ENCODE measurements at regions not wholly inside any gene's neighbourhood (a gene's known extent, or its start where the extent isn't known, plus 50 kb on each side); places are given as distances from the start of the nearest gene placed in this dataset.

DNA sequence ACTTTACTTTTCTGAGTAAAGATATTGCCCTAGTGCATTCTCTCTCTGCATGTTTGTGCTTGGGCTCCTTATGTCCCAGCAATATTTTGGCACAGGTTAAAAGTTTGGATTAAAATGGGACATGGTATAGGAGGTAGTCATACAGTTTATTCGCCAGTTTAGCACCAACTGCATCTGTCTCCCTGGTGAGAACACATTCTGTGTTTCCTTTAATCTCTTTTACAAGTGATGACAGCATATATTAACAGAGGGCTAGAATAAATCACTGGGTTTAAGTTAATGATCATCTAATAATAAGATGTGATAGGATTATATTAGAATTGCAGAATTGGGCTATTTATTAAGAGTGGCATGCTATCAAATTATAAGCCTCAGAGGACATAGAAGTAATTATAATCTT lies 550.1 kb downstream of the LRRC70 start:
- H4K5ac ChIP-seq (ENCODE audit: insufficient read length, low read depth, low read length) = no peak overlapping the region
- WGBS, 2 experiments (ENCODE audit: extremely low coverage in 1 of 2, insufficient coverage in 1 of 2, insufficient read length in 1 of 2, insufficient replicate concordance in 2 of 2, low coverage in 1 of 2, low lambda C conversion rate in 2 of 2, missing lambda C conversion rate in 1 of 2) = 100% methylated on average over 1 of the region's 1 CpG; no CpG with 5 or more reads in 1 of the 2 experiments
- no peak overlapping the region for H3K9ac ChIP-seq (replicated peaks in 1 of 4; ENCODE audit: extremely low read depth in 1 of 4, low read depth in 3 of 4, low read length in 3 of 4)
- H3K56ac ChIP-seq (replicated peaks; ENCODE audit: insufficient read length, low read depth, low read length) = no peak overlapping the region
- no peak overlapping the region for H3K4me3 ChIP-seq (ENCODE audit: extremely low read depth in 1 of 4, insufficient read depth in 2 of 4, low read depth in 3 of 4, low read length in 4 of 4)
- no peak overlapping the region for H2BK20ac ChIP-seq (ENCODE audit: low read length)
- no peak overlapping the region for H3K27ac ChIP-seq (ENCODE audit: low read depth, low read length)
- ChIA-PET POLR2A (ENCODE audit: partially characterized antibody) (no interaction called here), CTCF (ENCODE audit: partially characterized antibody) (no interaction called here)
- H2BK12ac ChIP-seq (ENCODE audit: low read depth, low read length) = no peak overlapping the region
- H3K4me1 ChIP-seq (replicated peaks in 1 of 4; ENCODE audit: control insufficient read depth in 3 of 4, insufficient read depth in 4 of 4, low read length in 3 of 4) = no peaks in the 10 kb centered on the region; a peak in 1 of 7 replicates
- H3K18ac ChIP-seq (ENCODE audit: extremely low read depth, low read length) = no peak overlapping the region
- no peak overlapping the region for H2BK120ac ChIP-seq (replicated peaks; ENCODE audit: low read depth, low read length)
- no peaks in the 10 kb centered on the region for H3K36me3 ChIP-seq (ENCODE audit: control insufficient read depth in 2 of 4, insufficient read depth in 4 of 4, low read length in 3 of 4)
- H3K9me3 ChIP-seq (ENCODE audit: insufficient read depth in 2 of 2, low read depth in 1 of 2, low read length in 1 of 2) = no peaks in the 10 kb centered on the region
- no peaks in the 10 kb centered on the region for H3K27me3 ChIP-seq (replicated peaks in 1 of 4; ENCODE audit: control insufficient read depth in 3 of 4, extremely low read depth in 1 of 4, insufficient read depth in 3 of 4, low read length in 3 of 4)
- H3K79me2 ChIP-seq (ENCODE audit: control insufficient read depth in 1 of 2, insufficient read depth in 2 of 2, low read length in 2 of 2) = no peaks in the 10 kb centered on the region
- H3K14ac ChIP-seq (ENCODE audit: insufficient read length) = no peak overlapping the region
- H3K23me2 ChIP-seq (ENCODE audit: low read depth, low read length) = no peaks in the 10 kb centered on the region
- H2AFZ ChIP-seq (ENCODE audit: low read length) = no peak overlapping the region; the same call in 1 of the 2 replicates
- no peak for DNase-seq (ENCODE audit: low read depth in 1 of 2, low spot score in 2 of 2)
- no peaks in the 10 kb centered on the region for H4K20me1 ChIP-seq (replicated peaks in 1 of 2; ENCODE audit: control insufficient read depth in 1 of 2, insufficient read depth in 2 of 2, low read length in 2 of 2)
- TF ChIP-seq BACH1 (IDR thresholded peaks at IDR 0.05; ENCODE audit: low read length) (no peak), YY1 (IDR thresholded peaks at IDR 0.05; ENCODE audit: low read depth, low read length) (no peak), EZH2 (IDR thresholded peaks at IDR 0.05; ENCODE audit: low read depth, low read length, severe bottlenecking) (no peak), GABPA (IDR thresholded peaks at IDR 0.05; ENCODE audit: borderline replicate concordance, insufficient read depth, low read length) (no peak), CBX8 (IDR thresholded peaks at IDR 0.05; ENCODE audit: borderline replicate concordance, low read depth, low read length) (no peak)
- TF ChIP-seq, protein P1, sequence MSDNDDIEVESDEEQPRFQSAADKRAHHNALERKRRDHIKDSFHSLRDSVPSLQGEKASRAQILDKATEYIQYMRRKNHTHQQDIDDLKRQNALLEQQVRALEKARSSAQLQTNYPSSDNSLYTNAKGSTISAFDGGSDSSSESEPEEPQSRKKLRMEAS (IDR thresholded peaks at IDR 0.05) = no peak
- H4K91ac ChIP-seq (replicated peaks; ENCODE audit: insufficient read length, low read length) = no peak overlapping the region
- H3K23ac ChIP-seq (ENCODE audit: insufficient read length) = no peak overlapping the region
- H3K79me1 ChIP-seq (ENCODE audit: low read depth, low read length) = no peaks in the 10 kb centered on the region
- no peak overlapping the region for H4K8ac ChIP-seq (ENCODE audit: extremely low read depth, insufficient read depth, low read length)
- H2BK5ac ChIP-seq (ENCODE audit: low read depth, low read length) = no peak overlapping the region
- H3K4ac ChIP-seq (replicated peaks; ENCODE audit: insufficient read length, low read depth, low read length) = no peak overlapping the region
- H3K4me2 ChIP-seq (ENCODE audit: insufficient read depth in 1 of 2, low read depth in 2 of 2, low read length in 2 of 2) = no peak overlapping the region
- FAIRE-seq = no peak
- H2BK15ac ChIP-seq (ENCODE audit: low read length) = no peak overlapping the region
- no peak overlapping the region for H2AK5ac ChIP-seq (ENCODE audit: low read depth, low read length)

All from H1 (cell line).